CD1c-positive myeloid dendritic cell (primary cell): ENCODE measurements at regions not wholly inside any gene's neighbourhood (a gene's known extent, or its start where the extent isn't known, plus 50 kb on each side); places are given as distances from the start of the nearest gene placed in this dataset.

Experiments
- DNase-seq: peaks from one replicate; pipeline ENCODE4 v3.0.0-alpha.2; 2016; ENCODE audit errors: extremely low spot score

- no peak for DNase-seq
These were observed 174.9 kb downstream of the QDPR start for GRCh38 chr4:17336986-17337385.

GRCh38 chr4:17336524-17336961 is 175.3 kb downstream of the QDPR start:
- DNase-seq: peak; percentile 55

- no peak for DNase-seq
These were observed 175.8 kb downstream of the QDPR start for GRCh38 chr4:17336069-17336468.

- no peak for DNase-seq
These were observed 176.5 kb downstream of the QDPR start for GRCh38 chr4:17335371-17335770.

- DNase-seq: no peak
These were observed 179.4 kb downstream of the QDPR start for GRCh38 chr4:17332478-17332877.

GRCh38 chr4:17329046-17329445 is 182.8 kb downstream of the QDPR start:
- DNase-seq: no peak

GRCh38 chr4:17328141-17328815 is 183.6 kb downstream of the QDPR start:
- DNase-seq: no peak

GRCh38 chr4:17327591-17327990 is 184.3 kb downstream of the QDPR start:
- DNase-seq: no peak

- no peak for DNase-seq
These were observed 185.1 kb downstream of the QDPR start for GRCh38 chr4:17326756-17327155.

- DNase-seq: no peak
These were observed 186.8 kb downstream of the QDPR start for GRCh38 chr4:17325098-17325497.

- DNase-seq: peak; percentile 51
These were observed 187.5 kb downstream of the QDPR start for GRCh38 chr4:17324386-17324830.

- no peak for DNase-seq
These were observed 188.1 kb downstream of the QDPR start for GRCh38 chr4:17323554-17324385.

GRCh38 chr4:17322514-17322913 is 189.4 kb downstream of the QDPR start:
- DNase-seq: no peak

- DNase-seq: no peak
These were observed 191.8 kb downstream of the QDPR start for GRCh38 chr4:17320046-17320445.

GRCh38 chr4:17317526-17317925 is 194.4 kb downstream of the QDPR start:
- DNase-seq: no peak

GRCh38 chr4:17316566-17316965 is 195.3 kb downstream of the QDPR start:
- DNase-seq: no peak

- no peak for DNase-seq
These were observed 196.4 kb downstream of the QDPR start for GRCh38 chr4:17315459-17315858.

- no peak for DNase-seq
These were observed 198.7 kb downstream of the QDPR start for GRCh38 chr4:17313194-17313593.

- DNase-seq: no peak
These were observed 201.6 kb downstream of the QDPR start for GRCh38 chr4:17310269-17310652.

- DNase-seq: no peak
These were observed 202.2 kb downstream of the QDPR start for GRCh38 chr4:17309567-17310268.

GRCh38 chr4:17301869-17302268 is 210.0 kb downstream of the QDPR start:
- no peak for DNase-seq

- no peak for DNase-seq
These were observed 210.6 kb downstream of the QDPR start for GRCh38 chr4:17301266-17301665.
